K562 (cell line): ENCODE measurements at regions not wholly inside any gene's neighbourhood (a gene's known extent, or its start where the extent isn't known, plus 50 kb on each side); places are given as distances from the start of the nearest gene placed in this dataset.

Source experiments
- ATAC-seq: fragments of 200-7000 bp; cut with Tn5 transposase; 3 replicates; pipeline ENCODE4 v1.9.1; 2020; ENCODE audit warnings: moderate library complexity
- BruUV-seq: library from RNA; stranded (reverse); fragments of 400-500 nt; replicated peaks from 2 replicates; lab custom pipeline; 2021; lab: Mats Ljungman, UMichigan
- CTCF ChIA-PET: fragments of 300-600 bp; formaldehyde crosslinking; extraction: SDS; loops from one replicate; lab custom pipeline; 2021; ENCODE audit warnings: low intra/inter-chr PET ratio; lab: Yijun Ruan, JAX
- POLR2A ChIA-PET: fragments of 300-600, 350-650 bp; sonication (Branson Sonifier 250); formaldehyde crosslinking; extraction: SDS; loops from one replicate; lab custom pipeline; 2021; ENCODE audit warnings: antibody characterized with exemption, inconsistent platforms; lab: Yijun Ruan, JAX
- DNase-seq, 4 experiments: peaks; one replicate each; pipeline versions ENCODE4 v3.0.0 to v3.0.0-alpha.2; 2011 to 2018; ENCODE audit warnings: low spot score in 3 of 4, mixed read lengths in 3 of 4; ENCODE audit errors: extremely low read depth in 1 of 4
- FAIRE-seq: peaks from 2 replicates; lab custom pipeline; 2011; peaks lifted over from hg19 to GRCh38; lab: Jason Lieb, UNC
- H2AFZ ChIP-seq: 2 replicates; pipeline ENCODE4 v1.6.0; 2011; ENCODE audit warnings: low read depth, low read length, control low read depth, inconsistent platforms
- H3K27ac ChIP-seq: fragments of 200-600 bp; 3 replicates; pipeline ENCODE4 v1.8.0; 2011; ENCODE audit warnings: low read depth, mild to moderate bottlenecking, control low read depth, inconsistent platforms, low read length, moderate library complexity, mixed read lengths; ENCODE audit errors: extremely low read depth
- H3K27me3 ChIP-seq, 2 experiments: fragments of 300-600 bp in 1 of 2; 2 replicates in 1 of 2; 3 replicates in 1 of 2; pipeline versions ENCODE4 v1.6.0 to v1.8.0; 2011; ENCODE audit warnings: inconsistent platforms in 2 of 2, low read length in 2 of 2, mild to moderate bottlenecking in 1 of 2, mixed read lengths in 1 of 2, moderate library complexity in 1 of 2; ENCODE audit not compliant: control insufficient read depth in 2 of 2, insufficient read depth in 2 of 2
- H3K36me3 ChIP-seq: fragments of 300-600 bp; 3 replicates; pipeline ENCODE4 v1.8.0; 2011; ENCODE audit warnings: mild to moderate bottlenecking, low read length, inconsistent platforms; ENCODE audit not compliant: control insufficient read depth, insufficient read depth
- H3K4me1 ChIP-seq, 2 experiments: fragments of 200-600 bp in 1 of 2; replicated peaks in 1 of 2; 2 replicates in 1 of 2; 3 replicates in 1 of 2; pipeline versions ENCODE4 v1.5.1 to v1.8.0; 2011; ENCODE audit warnings: inconsistent platforms in 2 of 2, low read length in 2 of 2, mild to moderate bottlenecking in 1 of 2, mixed read lengths in 1 of 2, moderate library complexity in 1 of 2; ENCODE audit not compliant: control insufficient read depth in 2 of 2, insufficient read depth in 2 of 2
- H3K4me2 ChIP-seq: 2 replicates; pipeline ENCODE4 v1.6.1; 2011; ENCODE audit warnings: low read length, control low read depth, inconsistent platforms, mixed read lengths; ENCODE audit not compliant: insufficient read depth
- H3K4me3 ChIP-seq: fragments of 200-600 bp; sonication (generic), shearing (Covaris generic); 2 replicates; pipeline ENCODE4 v1.5.1; 2016; ENCODE audit warnings: control low read depth, inconsistent platforms
- H3K79me2 ChIP-seq: fragments of 200-600 bp; 3 replicates; pipeline ENCODE4 v1.8.0; 2011; ENCODE audit warnings: low read length, inconsistent platforms; ENCODE audit not compliant: control insufficient read depth, insufficient read depth
- H3K9ac ChIP-seq, 2 experiments: 2 replicates each; pipeline versions ENCODE4 v1.6.0 to v1.6.1; 2011; ENCODE audit warnings: low read depth in 2 of 2, low read length in 2 of 2, control low read depth in 1 of 2, inconsistent platforms in 1 of 2, mild to moderate bottlenecking in 1 of 2, mixed read lengths in 1 of 2; ENCODE audit not compliant: insufficient read depth in 1 of 2
- H3K9me1 ChIP-seq: one replicate; pipeline ENCODE4 v1.6.0; 2011; ENCODE audit warnings: inconsistent platforms, mild to moderate bottlenecking, low read length, moderate library complexity; ENCODE audit not compliant: control insufficient read depth, insufficient read depth
- H3K9me3 ChIP-seq: replicated peaks from 2 replicates; pipeline ENCODE4 v1.5.1; 2011; ENCODE audit warnings: low read depth, low read length, inconsistent platforms; ENCODE audit not compliant: control insufficient read depth, insufficient read depth
- H4K20me1 ChIP-seq: replicated peaks from 2 replicates; pipeline ENCODE4 v1.6.1; 2011; ENCODE audit warnings: low read length, inconsistent platforms, mixed read lengths; ENCODE audit not compliant: control insufficient read depth, insufficient read depth
- E2F5 ChIP-seq: sonication (generic); formaldehyde crosslinking; IDR thresholded peaks from 2 replicates; pipeline ENCODE4 v1.8.0; 2022; ENCODE audit warnings: mild to moderate bottlenecking, missing genetic modification reagents
- GABPB2 ChIP-seq: fragments of 250-450 bp; sonication (Bioruptor Pico); conservative IDR thresholded peaks from 2 replicates; pipeline ENCODE4 v1.5.1; 2021; ENCODE audit warnings: mild to moderate bottlenecking
- HBP1 ChIP-seq: fragments of 450-650 bp; formaldehyde crosslinking; IDR thresholded peaks from 2 replicates; pipeline ENCODE4 v1.4.0; 2022; ENCODE audit warnings: missing genetic modification characterization
- KAT8 ChIP-seq: fragments of 450-650 bp; IDR thresholded peaks from 2 replicates; pipeline ENCODE4 v1.6.1; 2016; ENCODE audit warnings: low read depth, mild to moderate bottlenecking
- MAFF ChIP-seq: IDR thresholded peaks from 2 replicates; pipeline ENCODE4 v1.6.1; 2012; ENCODE audit warnings: low read length, improper control_type of control experiment
- MTA1 ChIP-seq: fragments of 450-650 bp; IDR thresholded peaks from 2 replicates; pipeline ENCODE4 v1.6.1; 2017; ENCODE audit warnings: borderline replicate concordance
- STAT6 ChIP-seq: sonication (generic); formaldehyde crosslinking; IDR thresholded peaks from 2 replicates; pipeline ENCODE4 v1.8.1; 2023; ENCODE audit warnings: mild to moderate bottlenecking, missing genetic modification reagents
- TRIM28 ChIP-seq: fragments of 450-650 bp; IDR thresholded peaks from 2 replicates; pipeline ENCODE4 v1.6.1; 2017
- ZBTB11 ChIP-seq, 3 experiments: fragments of 200-800 bp in 1 of 3; fragments of 250-450 bp in 1 of 3; fragments of 450-650 bp in 1 of 3; sonication (Bioruptor Pico) in 1 of 3; sonication (Bioruptor generic) in 1 of 3; formaldehyde crosslinking in 1 of 3; IDR thresholded peaks; 2 replicates each; pipeline versions ENCODE4 v1.6.1 to v1.8.0; 2016 to 2022; ENCODE audit warnings: mild to moderate bottlenecking in 2 of 3, missing genetic modification characterization in 2 of 3, missing compliant biosample characterization in 1 of 3, moderate library complexity in 1 of 3
- ZNF124 ChIP-seq: sonication (generic); formaldehyde crosslinking; IDR thresholded peaks from 2 replicates; pipeline ENCODE4 v1.8.1; 2022; ENCODE audit warnings: missing genetic modification reagents
- ZNF395 ChIP-seq: fragments of 200-800 bp; sonication (Bioruptor generic); IDR thresholded peaks from 2 replicates; pipeline ENCODE4 v1.6.1; 2017; ENCODE audit warnings: missing genetic modification characterization, missing compliant biosample characterization
- WGBS: fragments of 100-300 bp; shearing (Covaris generic); methylation state at CpG from one replicate; pipeline ENCODE4 v1.1.6; 2016; ENCODE audit warnings: low coverage, mixed read lengths; ENCODE audit not compliant: insufficient coverage; ENCODE audit errors: missing lambda C conversion rate; 5-methylcytosine and 5-hydroxymethylcytosine counted together
- in situ Hi-C: fragments of 300-500 bp; cut with MboI; formaldehyde crosslinking; loops from 4 replicates; pipeline ENCODE4 v1.15.0; 2018; ENCODE audit warnings: inconsistent platforms, mixed read lengths
- intact Hi-C: fragments of 100-400 bp; cut with micrococcal nuclease; formaldehyde crosslinking; loops from 2 replicates; pipeline ENCODE4 v1.14.2; 2022

GRCh38 chr18:30333310-30333709, 709.2 kb downstream of the DSC3 start (continued):
- TF ChIP-seq ZBTB11 (CRISPR knock-in tag; IDR thresholded peaks at IDR 0.05) (no peak), GABPB2 (no peak), ZNF124 (CRISPR knock-in tag) (no peak), MTA1 (no peak), E2F5 (CRISPR knock-in tag) (no peak), KAT8 (no peak)

GRCh38 chr18:30328839-30329238, 713.7 kb downstream of the DSC3 start:
- Histone ChIP-seq H3K4me3 (no peak overlapping the region), H4K20me1 (no peaks in the 10 kb centered on the region), H3K27ac (no peak overlapping the region), H3K27me3 (no peaks in the 10 kb centered on the region), H3K9ac (no peak overlapping the region), H3K4me2 (no peak overlapping the region), H3K36me3 (no peaks in the 10 kb centered on the region), H3K9me1 (no peaks in the 10 kb centered on the region), H3K4me1 (no peaks in the 10 kb centered on the region), H2AFZ (no peak overlapping the region), H3K9me3 (no peaks in the 10 kb centered on the region), H3K79me2 (no peaks in the 10 kb centered on the region)
- CTCF ChIA-PET = no interaction called here
- no TSS peak for BruUV-seq
- intact Hi-C loops = no loop called here
- in situ Hi-C loops = no loop called here
- WGBS = 10% methylated on average over 3 of the region's 3 CpGs
- DNase-seq (no peak), FAIRE-seq (no peak), ATAC-seq (no peak)
- POLR2A ChIA-PET = interaction anchor here (1.3 kb wide), 1 partner anchor 27 kb away, joined by 3 read pairs; no protein-coding TSS in a partner anchor
- TF ChIP-seq MAFF (no peak), ZNF395 (CRISPR knock-in tag) (no peak), TRIM28 (no peak), STAT6 (CRISPR knock-in tag) (no peak), HBP1 (CRISPR knock-in tag) (no peak)
